ENCODE measurements at regions not wholly inside any gene's neighbourhood (a gene's known extent, or its start where the extent isn't known, plus 50 kb on each side); places are given as distances from the start of the nearest gene placed in this dataset.

GRCh38 chr20:12252793-12253192 lies 335.1 kb downstream of the BTBD3 start:
- Histone ChIP-seq H3K9me3 (ENCODE audit: control insufficient read depth, low read length) (no peaks in the 10 kb centered on the region), H3K36me3 (ENCODE audit: control insufficient read depth, insufficient read depth, low read length) (no peaks in the 10 kb centered on the region), H3K4me2 (ENCODE audit: low read length) (no peak overlapping the region), H3K27ac (no peak overlapping the region), H3K4me1 (no peaks in the 10 kb centered on the region), H2AFZ (no peak overlapping the region), H3K79me2 (no peaks in the 10 kb centered on the region), H3K9ac (no peak overlapping the region), H3K4me3 (ENCODE audit: low read depth, low read length) (no peak overlapping the region), H3K27me3 (ENCODE audit: control insufficient read depth, insufficient read depth, low read length) (no peaks in the 10 kb centered on the region)
- no peak for TF ChIP-seq CTCF (IDR thresholded peaks at IDR 0.05)

GRCh38 chr20:12255461-12255970 lies 337.8 kb downstream of the BTBD3 start:
- H3K36me3 ChIP-seq (ENCODE audit: control insufficient read depth, insufficient read depth, low read length): no peaks in the 10 kb centered on the region
- no peak for TF ChIP-seq CTCF (IDR thresholded peaks at IDR 0.05)
- no peak overlapping the region for H3K27ac ChIP-seq
- H2AFZ ChIP-seq: no peak overlapping the region
- H3K9me3 ChIP-seq (ENCODE audit: control insufficient read depth, low read length): no peaks in the 10 kb centered on the region
- no peak overlapping the region for H3K4me2 ChIP-seq (ENCODE audit: low read length)
- no peaks in the 10 kb centered on the region for H3K79me2 ChIP-seq
- no peaks in the 10 kb centered on the region for H3K27me3 ChIP-seq (ENCODE audit: control insufficient read depth, insufficient read depth, low read length)
- no peaks in the 10 kb centered on the region for H3K4me1 ChIP-seq
- H3K9ac ChIP-seq: no peak overlapping the region
- no peak overlapping the region for H3K4me3 ChIP-seq (ENCODE audit: low read depth, low read length)

DNA sequence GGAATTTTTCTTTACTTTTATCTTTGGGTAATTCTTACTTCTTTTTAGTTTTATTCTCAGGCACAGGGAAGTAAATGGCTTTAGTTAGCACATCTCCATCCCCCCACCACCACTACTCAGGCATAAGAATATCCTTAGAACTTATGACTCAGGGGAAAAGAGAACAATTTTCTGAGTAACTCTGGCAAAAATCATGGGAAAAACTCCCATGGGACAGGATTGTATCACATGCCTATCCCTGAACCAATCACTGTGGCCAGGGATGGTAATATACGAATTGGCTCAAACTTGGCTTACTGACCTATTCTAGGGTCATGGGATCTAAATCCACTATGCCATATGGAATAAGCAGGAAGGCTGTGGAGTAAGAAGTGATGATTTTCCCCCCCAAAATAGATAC lies 339.1 kb downstream of the BTBD3 start:
- H3K4me1 ChIP-seq: no peaks in the 10 kb centered on the region
- H3K4me2 ChIP-seq (ENCODE audit: low read length): no peak overlapping the region
- no peak overlapping the region for H3K27ac ChIP-seq
- TF ChIP-seq CTCF (IDR thresholded peaks at IDR 0.05): no peak
- H3K9me3 ChIP-seq (ENCODE audit: control insufficient read depth, low read length): no peaks in the 10 kb centered on the region
- no peak overlapping the region for H3K9ac ChIP-seq
- no peaks in the 10 kb centered on the region for H3K79me2 ChIP-seq
- no peaks in the 10 kb centered on the region for H3K27me3 ChIP-seq (ENCODE audit: control insufficient read depth, insufficient read depth, low read length)
- no peaks in the 10 kb centered on the region for H3K36me3 ChIP-seq (ENCODE audit: control insufficient read depth, insufficient read depth, low read length)
- H3K4me3 ChIP-seq (ENCODE audit: low read depth, low read length): no peak overlapping the region
- H2AFZ ChIP-seq: no peak overlapping the region

GRCh38 chr20:12262747-12263146 lies 345.1 kb downstream of the BTBD3 start:
- Histone ChIP-seq H3K27ac (no peak overlapping the region), H2AFZ (no peak overlapping the region), H3K9me3 (ENCODE audit: control insufficient read depth, low read length) (no peaks in the 10 kb centered on the region), H3K36me3 (ENCODE audit: control insufficient read depth, insufficient read depth, low read length) (no peaks in the 10 kb centered on the region), H3K79me2 (no peaks in the 10 kb centered on the region), H3K4me2 (ENCODE audit: low read length) (no peak overlapping the region), H3K4me1 (no peaks in the 10 kb centered on the region), H3K9ac (no peak overlapping the region), H3K27me3 (ENCODE audit: control insufficient read depth, insufficient read depth, low read length) (no peaks in the 10 kb centered on the region), H3K4me3 (ENCODE audit: low read depth, low read length) (no peak overlapping the region)
- no peak for TF ChIP-seq CTCF (IDR thresholded peaks at IDR 0.05)

DNA sequence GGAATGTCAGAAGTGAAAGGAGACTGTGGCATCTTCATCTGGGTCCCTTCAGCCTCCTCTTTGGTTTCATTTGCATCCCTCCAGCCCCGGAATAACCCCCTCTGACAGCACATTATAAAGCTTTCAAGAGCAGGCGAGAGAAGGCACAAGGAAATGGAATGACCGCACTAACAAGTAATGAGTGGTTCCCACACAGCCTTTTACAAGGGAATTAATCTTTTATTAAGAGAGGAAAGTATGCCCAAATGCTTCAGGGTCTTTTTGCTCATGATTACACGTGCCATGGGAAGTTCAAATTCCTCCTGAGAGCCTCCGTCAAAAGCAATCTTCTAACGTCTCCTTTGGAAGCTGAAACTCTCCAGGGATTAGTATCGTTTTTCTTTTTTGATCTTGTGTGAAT lies 347.0 kb downstream of the BTBD3 start:
- Histone ChIP-seq H3K27ac (no peak overlapping the region), H3K36me3 (ENCODE audit: control insufficient read depth, insufficient read depth, low read length) (no peaks in the 10 kb centered on the region), H3K79me2 (no peaks in the 10 kb centered on the region), H2AFZ (no peak overlapping the region), H3K27me3 (ENCODE audit: control insufficient read depth, insufficient read depth, low read length) (no peaks in the 10 kb centered on the region), H3K9ac (no peak overlapping the region), H3K4me2 (ENCODE audit: low read length) (no peak overlapping the region), H3K4me3 (ENCODE audit: low read depth, low read length) (no peak overlapping the region), H3K9me3 (ENCODE audit: control insufficient read depth, low read length) (no peaks in the 10 kb centered on the region), H3K4me1 (no peaks in the 10 kb centered on the region)
- TF ChIP-seq CTCF (IDR thresholded peaks at IDR 0.05): no peak
